HG03103 (cell line): ENCODE measurements at regions not wholly inside any gene's neighbourhood (a gene's known extent, or its start where the extent isn't known, plus 50 kb on each side); places are given as distances from the start of the nearest gene placed in this dataset.
"Not testable (repeated sequence)": the region's sequence is repeated elsewhere in the genome, so short reads cannot be mapped to it uniquely, and the experiment has no call there.

Experiments used
- ATAC-seq: cut with Tn5 transposase; IDR thresholded peaks from one replicate; pipeline ENCODE4 v1.9.1; 2021; ENCODE audit warnings: low read depth; ENCODE audit not compliant: unreplicated experiment

DNA sequence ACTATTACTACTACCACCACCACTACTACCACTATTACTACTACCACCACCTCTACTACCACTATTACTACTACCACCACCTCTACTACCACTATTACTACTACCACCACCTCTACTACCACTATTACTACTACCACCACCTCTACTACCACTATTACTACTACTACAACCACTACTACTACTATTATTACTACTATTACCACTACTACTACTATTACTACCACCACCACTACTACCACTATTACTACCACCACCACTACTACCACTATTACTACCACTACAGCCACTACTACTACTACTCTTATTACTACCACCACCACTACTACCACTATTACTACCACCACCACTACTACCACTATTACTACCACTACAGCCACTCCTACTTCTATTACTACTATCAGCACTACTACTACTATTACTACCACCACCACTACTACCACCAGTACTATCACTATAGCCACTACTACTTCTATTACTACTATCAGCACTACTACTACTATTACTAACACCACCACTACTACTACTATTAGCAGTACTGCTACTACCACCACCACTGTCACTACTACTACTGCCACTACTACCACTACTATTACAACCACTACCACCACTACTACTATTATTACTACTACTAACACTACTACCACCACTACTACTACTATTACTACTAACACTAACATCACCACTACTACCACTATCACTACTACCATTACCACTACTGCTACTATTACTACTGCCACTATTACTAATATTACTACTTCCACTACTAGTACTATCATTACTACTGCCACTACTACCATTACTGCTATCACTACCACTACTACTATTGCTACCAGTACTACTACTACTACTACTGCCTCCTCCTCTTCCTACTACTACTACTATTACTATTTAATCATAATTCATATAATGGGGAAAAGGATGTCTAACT lies 669.2 kb upstream of the SOX11 start:
- ATAC-seq = not testable (repeated sequence)

- no peak for ATAC-seq
These were observed 665.5 kb upstream of the SOX11 start for GRCh38 chr2:5026571-5027234.

- ATAC-seq = no peak
These were observed 657.1 kb upstream of the SOX11 start for GRCh38 chr2:5035057-5035488.

- ATAC-seq = no peak
These were observed 655.9 kb upstream of the SOX11 start for GRCh38 chr2:5036256-5036655.

- ATAC-seq = no peak
These were observed 652.8 kb upstream of the SOX11 start for GRCh38 chr2:5039241-5039975.

GRCh38 chr2:5040571-5040970 lies 651.6 kb upstream of the SOX11 start:
- ATAC-seq = no peak

- no peak for ATAC-seq
These were observed 650.7 kb upstream of the SOX11 start for GRCh38 chr2:5041501-5041900.

GRCh38 chr2:5042666-5043440 lies 649.3 kb upstream of the SOX11 start:
- no peak for ATAC-seq

- ATAC-seq = no peak
These were observed 640.9 kb upstream of the SOX11 start for GRCh38 chr2:5051300-5051699.

DNA sequence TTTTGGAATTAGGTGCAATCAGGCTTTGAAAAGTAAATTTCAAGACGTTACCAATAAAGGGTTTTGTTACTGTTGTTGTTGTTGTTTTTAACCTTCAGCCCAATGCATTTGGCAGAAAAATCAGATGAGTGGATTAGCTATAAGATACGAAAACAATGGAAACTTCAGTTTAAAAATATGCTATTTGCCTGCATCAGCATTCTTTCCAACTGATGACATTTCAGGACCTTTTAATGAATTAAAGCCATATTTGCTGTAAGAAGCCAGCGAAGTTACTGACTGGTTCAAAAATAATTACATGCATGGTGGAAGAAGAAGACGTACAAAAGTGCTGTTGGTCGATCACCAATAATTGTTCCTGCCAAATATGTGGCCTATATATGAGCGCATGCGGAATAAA lies 639.3 kb upstream of the SOX11 start:
- ATAC-seq = no peak

DNA sequence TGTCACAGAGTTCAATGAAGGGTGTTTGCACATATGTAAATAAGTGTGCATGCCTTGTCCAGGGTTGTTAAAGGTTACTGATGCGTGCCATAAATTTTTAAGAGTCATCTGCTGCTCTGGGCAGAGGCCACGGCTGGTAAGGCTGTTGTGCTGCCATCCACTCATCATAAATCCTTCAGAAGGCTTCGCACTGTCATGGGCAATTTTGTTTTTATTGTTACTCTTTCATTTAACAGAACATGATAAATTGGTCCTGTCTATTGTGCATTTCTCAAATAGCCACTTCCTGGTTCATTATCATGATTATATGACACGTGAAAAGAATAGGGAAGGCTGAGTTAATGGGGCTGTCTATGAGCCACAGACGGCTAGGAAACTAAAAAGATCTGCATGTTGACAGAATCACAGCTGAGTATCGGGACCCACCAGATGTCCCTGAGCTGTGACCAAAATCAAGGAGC lies 634.3 kb upstream of the SOX11 start:
- ATAC-seq = no peak

GRCh38 chr2:5060956-5061355 lies 631.2 kb upstream of the SOX11 start:
- no peak for ATAC-seq

GRCh38 chr2:5064687-5065086 lies 627.5 kb upstream of the SOX11 start:
- no peak for ATAC-seq

GRCh38 chr2:5067816-5068215 lies 624.4 kb upstream of the SOX11 start:
- no peak for ATAC-seq

- no peak for ATAC-seq
These were observed 621.9 kb upstream of the SOX11 start for GRCh38 chr2:5070257-5070656.

DNA sequence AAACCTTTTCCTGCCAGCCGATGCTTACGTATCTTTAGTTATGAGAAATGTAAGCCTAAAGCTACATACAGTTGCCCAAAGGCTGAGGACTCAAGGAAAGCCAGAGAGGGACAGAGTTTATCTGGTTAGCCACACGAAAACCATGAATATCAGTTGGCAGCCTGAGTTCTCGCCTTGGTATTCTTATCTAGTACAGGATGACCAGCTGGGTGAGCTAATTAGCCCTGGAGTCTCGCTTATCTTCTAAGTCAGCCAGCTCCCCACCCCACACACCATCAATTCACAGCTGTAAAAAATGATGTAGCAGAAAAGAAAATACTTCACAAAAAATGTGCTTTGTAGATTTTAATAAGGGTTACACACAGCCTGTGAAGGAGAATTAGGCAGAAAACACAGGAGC lies 617.5 kb upstream of the SOX11 start:
- ATAC-seq = no peak

- ATAC-seq = no peak
These were observed 615.6 kb upstream of the SOX11 start for GRCh38 chr2:5076599-5076998.

DNA sequence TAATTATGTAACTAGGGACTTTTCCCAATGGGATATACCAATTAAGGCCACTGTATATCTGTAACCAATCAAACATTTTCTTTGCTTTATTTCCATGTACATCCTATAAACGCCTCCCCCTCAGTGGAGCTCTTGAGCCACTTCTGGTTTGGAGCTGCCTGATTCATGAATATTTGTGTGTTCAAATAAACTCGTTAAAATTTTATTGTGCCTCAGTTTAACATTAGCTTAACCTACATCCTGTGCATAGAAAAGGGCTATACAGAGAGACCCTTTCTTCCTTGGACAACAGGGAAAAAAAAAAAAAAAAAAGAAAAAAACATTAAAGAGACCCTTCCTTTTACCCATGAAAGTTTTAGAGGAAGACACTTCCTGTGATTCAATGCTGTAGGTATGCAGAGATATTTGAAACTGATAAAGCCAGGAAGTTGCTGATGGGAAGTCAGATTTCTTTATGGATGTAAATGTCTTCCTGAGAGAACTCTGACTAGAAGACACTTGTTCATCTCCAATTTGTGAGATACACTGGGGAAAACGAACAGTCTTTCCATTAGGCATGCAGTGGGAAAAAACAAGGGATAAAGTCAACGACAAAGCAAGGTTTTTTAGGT lies 614.6 kb upstream of the SOX11 start:
- no peak for ATAC-seq

DNA sequence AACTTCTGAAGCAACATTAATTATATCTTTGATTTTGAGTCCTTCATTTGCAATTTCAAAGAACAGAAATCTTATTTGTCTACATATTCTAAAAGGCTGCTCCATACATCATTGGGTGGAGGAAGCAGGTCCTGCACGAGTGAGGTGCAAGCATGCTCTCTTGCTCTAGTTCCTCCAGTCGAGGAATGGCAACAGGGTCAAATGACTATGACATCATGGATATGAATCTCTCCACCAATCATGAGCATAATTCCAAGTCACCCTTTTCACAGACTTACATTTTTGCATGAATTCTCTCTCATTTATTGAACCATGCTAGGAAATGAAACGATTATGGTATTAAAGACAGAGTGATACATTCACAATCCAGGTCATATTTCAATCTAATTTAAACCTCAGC lies 608.8 kb upstream of the SOX11 start:
- ATAC-seq = no peak

DNA sequence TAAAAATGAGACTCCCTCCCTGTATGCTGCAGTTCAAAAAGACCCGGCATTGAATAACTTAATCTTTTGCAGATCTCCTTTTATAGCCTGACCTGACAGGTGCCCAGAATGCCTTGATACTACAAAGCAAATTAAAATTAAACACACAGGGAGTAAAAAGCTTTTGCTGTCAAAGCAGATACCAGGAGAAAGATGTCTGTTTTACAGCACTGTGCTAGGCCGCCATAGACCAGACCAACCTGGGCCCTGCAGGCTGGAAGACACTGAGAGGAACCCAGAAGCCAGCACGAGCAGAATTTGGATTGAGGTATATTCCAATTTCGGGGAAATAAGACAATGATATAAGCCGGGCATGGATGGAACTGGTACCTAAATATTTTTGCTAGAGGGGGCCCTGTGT lies 602.8 kb upstream of the SOX11 start:
- no peak for ATAC-seq
